Uterus (tissue), 3 donors: ENCODE measurements at regions not wholly inside any gene's neighbourhood (a gene's known extent, or its start where the extent isn't known, plus 50 kb on each side); places are given as distances from the start of the nearest gene placed in this dataset.

Source experiments
- DNase-seq, 2 donors: peaks; one replicate each; pipeline ENCODE4 v3.0.0-alpha.2; 2019 to 2020
- H3K27ac ChIP-seq, 2 donors: fragments of 200-600 bp; sonication (generic); 1 replicate in 1 of 2; 2 replicates in 1 of 2; pipeline ENCODE4 v1.5.1; 2016 to 2018
- H3K27me3 ChIP-seq, 2 donors: fragments of 200-600 bp; sonication (generic); one replicate each; pipeline ENCODE4 v1.5.1; 2018 to 2019; ENCODE audit warnings: control low read depth in 1 of 2
- H3K36me3 ChIP-seq, 2 donors: fragments of 200-600 bp; sonication (generic); one replicate each; pipeline ENCODE4 v1.5.1; 2019; ENCODE audit warnings: control low read depth in 1 of 2
- H3K4me1 ChIP-seq, 2 donors: fragments of 200-600 bp; sonication (generic); one replicate each; pipeline ENCODE4 v1.5.1; 2018 to 2019; ENCODE audit warnings: control low read depth in 1 of 2
- H3K4me3 ChIP-seq, 2 donors: fragments of 200-600 bp; sonication (generic); 1 replicate in 1 of 2; 2 replicates in 1 of 2; pipeline ENCODE4 v1.5.1; 2018 to 2019; ENCODE audit warnings: mild to moderate bottlenecking in 1 of 2
- H3K9me3 ChIP-seq, 2 donors: fragments of 200-600 bp; sonication (generic); one replicate each; pipeline ENCODE4 v1.5.1; 2019; ENCODE audit warnings: control low read depth in 1 of 2
- CTCF ChIP-seq, 4 experiments: fragments of 200-600 bp in 2 of 4; fragments of 450-650 bp in 2 of 4; sonication (generic) in 2 of 4; IDR thresholded peaks; one replicate each; pipeline ENCODE4 v1.5.1; 2016 to 2019; ENCODE audit warnings: antibody characterized with exemption in 4 of 4, mild to moderate bottlenecking in 2 of 4, moderate library complexity in 1 of 4
- POLR2A ChIP-seq, 2 donors: fragments of 450-650 bp; IDR thresholded peaks; one replicate each; pipeline ENCODE4 v1.6.1; 2016; ENCODE audit warnings: antibody characterized with exemption in 2 of 2, mild to moderate bottlenecking in 1 of 2, moderate library complexity in 1 of 2
- intact Hi-C: fragments of 100-400 bp; cut with DNase I; formaldehyde crosslinking; loops from one replicate; pipeline ENCODE4 v1.15.1; 2023; ENCODE audit warnings: low total_unique reads
- donor health status: DM: yes; HTN: yes; CAD: no.

GRCh38 chr12:124683152-124684124, 116.0 kb upstream of the NCOR2 start:
- no peak overlapping the region for H3K4me3 ChIP-seq
- H3K4me1 ChIP-seq = peaks cover 0 to 24% of the 10 kb centered on the region in 2 donors
- DNase-seq = no peak
- TF ChIP-seq CTCF (IDR thresholded peaks at IDR 0.05) = no peak
- no peak for TF ChIP-seq POLR2A (IDR thresholded peaks at IDR 0.05)
- no peaks in the 10 kb centered on the region for H3K27me3 ChIP-seq
- no peaks in the 10 kb centered on the region for H3K36me3 ChIP-seq
- intact Hi-C loops = no loop called here
- H3K27ac ChIP-seq = peak overlapping the region; percentile 84 to 89
- no peaks in the 10 kb centered on the region for H3K9me3 ChIP-seq

- intact Hi-C loops = no loop called here
- Histone ChIP-seq H3K27me3 (no peaks in the 10 kb centered on the region), H3K4me1 (peaks cover 0 to 20% of the 10 kb centered on the region in 2 donors), H3K27ac (peak overlapping the region; percentile 84 to 89), H3K4me3 (no peak overlapping the region), H3K9me3 (no peaks in the 10 kb centered on the region), H3K36me3 (no peaks in the 10 kb centered on the region)
- no peak for DNase-seq
- TF ChIP-seq POLR2A (IDR thresholded peaks at IDR 0.05) (no peak), CTCF (IDR thresholded peaks at IDR 0.05) (no peak)
Measured at GRCh38 chr12:124682425-124683151, 115.2 kb upstream of the NCOR2 start.

GRCh38 chr12:124681779-124682391, 114.5 kb upstream of the NCOR2 start:
- H3K9me3 ChIP-seq = no peaks in the 10 kb centered on the region
- peak overlapping the region; percentile 84 to 89 for H3K27ac ChIP-seq
- peak; percentile 79 to 84 for DNase-seq
- peaks cover 0 to 19% of the 10 kb centered on the region in 2 donors for H3K4me1 ChIP-seq
- intact Hi-C loops = no loop called here
- no peak overlapping the region for H3K4me3 ChIP-seq
- H3K36me3 ChIP-seq = no peaks in the 10 kb centered on the region
- no peaks in the 10 kb centered on the region for H3K27me3 ChIP-seq
- no peak for TF ChIP-seq POLR2A (IDR thresholded peaks at IDR 0.05)
- TF ChIP-seq CTCF (IDR thresholded peaks at IDR 0.05) = no peak

GRCh38 chr12:124680863-124681778, 113.7 kb upstream of the NCOR2 start:
- intact Hi-C loops = no loop called here
- peak; percentile 55 to 73 for DNase-seq
- no peaks in the 10 kb centered on the region for H3K36me3 ChIP-seq
- H3K27ac ChIP-seq = peak overlapping the region; percentile 84 to 89
- H3K9me3 ChIP-seq = no peaks in the 10 kb centered on the region
- no peak for TF ChIP-seq POLR2A (IDR thresholded peaks at IDR 0.05)
- peak in 1 of 4 experiments; percentile 29 for TF ChIP-seq CTCF (IDR thresholded peaks at IDR 0.05)
- peaks cover 0 to 17% of the 10 kb centered on the region in 2 donors for H3K4me1 ChIP-seq
- no peak overlapping the region for H3K4me3 ChIP-seq
- no peaks in the 10 kb centered on the region for H3K27me3 ChIP-seq
